HPDE6-E6E7 (cell line): ENCODE measurements at regions not wholly inside any gene's neighbourhood (a gene's known extent, or its start where the extent isn't known, plus 50 kb on each side); places are given as distances from the start of the nearest gene placed in this dataset.
"Not testable (repeated sequence)": the region's sequence is repeated elsewhere in the genome, so short reads cannot be mapped to it uniquely, and the experiment has no call there.

Experiments used
- DNase-seq: peaks from one replicate; pipeline ENCODE4 v3.0.0; 2011; ENCODE audit warnings: missing footprints; ENCODE audit errors: extremely low spot score

- no peak for DNase-seq
Measured at GRCh38 chr10:36002445-36002844, 360.3 kb upstream of the FZD8 start.

DNA sequence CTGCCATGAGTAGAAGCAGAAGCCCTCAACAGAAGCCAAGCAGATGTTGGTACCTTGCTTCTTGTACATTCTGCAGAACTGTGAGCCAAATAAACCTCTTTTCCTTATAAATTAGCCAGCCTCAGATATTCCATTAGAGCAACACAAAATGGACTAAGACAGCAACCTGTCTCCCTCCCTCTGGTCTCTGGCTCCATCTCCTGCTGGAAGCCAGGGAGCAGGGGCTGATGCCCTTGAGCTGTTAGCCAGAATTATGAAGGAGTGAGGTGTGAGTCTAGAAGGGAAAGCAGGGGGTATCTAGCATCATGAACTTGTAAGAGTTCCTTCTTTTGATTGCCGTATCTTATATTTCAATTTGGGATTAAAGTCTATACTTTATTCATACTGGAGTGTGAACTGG lies 358.7 kb upstream of the FZD8 start:
- DNase-seq: not testable (repeated sequence)

DNA sequence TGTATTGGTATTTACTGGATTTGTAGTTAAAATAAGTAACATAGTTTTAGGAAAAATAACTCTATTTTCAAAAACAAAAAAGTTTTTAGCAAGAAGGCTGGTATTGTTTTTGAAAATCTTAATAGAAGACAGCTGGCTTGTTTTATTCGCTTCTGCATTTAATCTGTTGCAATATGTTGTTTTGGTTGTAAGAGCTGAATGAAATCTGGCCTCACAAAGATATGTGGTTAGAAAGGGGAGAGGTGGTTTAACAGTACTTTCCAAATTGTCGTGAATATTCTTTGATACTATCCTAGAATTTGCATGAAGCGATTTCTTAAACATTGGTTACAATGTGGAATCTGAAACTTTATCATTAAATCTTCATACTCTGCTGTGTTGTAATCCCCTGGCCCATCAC lies 355.9 kb upstream of the FZD8 start:
- DNase-seq: no peak

DNA sequence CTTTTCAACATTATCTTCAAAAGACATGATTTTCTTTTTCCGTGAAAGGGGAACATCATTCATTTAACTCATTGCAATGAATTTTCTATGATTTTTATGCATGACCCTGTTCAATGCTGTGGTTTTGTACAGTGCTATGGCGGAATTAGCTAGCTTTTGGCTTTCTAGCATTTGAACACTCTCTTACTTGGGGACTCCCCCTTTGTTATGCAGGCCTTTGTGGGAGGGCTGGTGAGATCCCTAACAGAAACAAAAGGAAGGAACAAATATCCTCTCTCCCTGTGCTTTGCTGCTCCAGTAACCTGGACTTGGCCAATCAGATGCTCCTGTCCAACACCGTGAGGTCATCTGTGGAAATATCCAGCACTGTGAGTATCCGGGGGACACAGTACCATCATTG lies 353.4 kb upstream of the FZD8 start:
- no peak for DNase-seq

- DNase-seq: no peak
Measured at GRCh38 chr10:35993591-35994515, 351.8 kb upstream of the FZD8 start.

- DNase-seq: no peak
Measured at GRCh38 chr10:35992107-35992506, 350.0 kb upstream of the FZD8 start.

- DNase-seq: no peak
Measured at GRCh38 chr10:35986756-35987502, 344.8 kb upstream of the FZD8 start.

DNA sequence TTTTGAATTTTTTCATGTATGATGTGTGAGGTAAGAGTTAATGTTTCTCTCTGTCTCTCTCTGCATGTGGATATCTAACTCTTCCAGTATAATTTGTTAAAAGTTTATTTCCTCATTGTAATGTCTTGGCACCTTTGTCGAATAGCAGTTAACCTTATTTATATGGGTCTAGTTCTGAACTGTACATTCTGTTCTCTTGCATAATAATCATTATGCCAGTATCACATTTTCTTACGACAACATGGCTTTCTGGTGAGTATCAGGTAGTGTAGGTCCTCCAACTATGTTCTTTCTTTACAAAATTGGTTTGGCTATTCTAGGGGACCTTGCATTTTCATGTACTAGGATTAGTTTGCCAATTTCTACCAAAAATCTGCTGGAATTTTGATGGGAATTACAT lies 337.0 kb upstream of the FZD8 start:
- DNase-seq: no peak

GRCh38 chr10:35973912-35974591 lies 332.0 kb upstream of the FZD8 start:
- DNase-seq: not testable (repeated sequence)

DNA sequence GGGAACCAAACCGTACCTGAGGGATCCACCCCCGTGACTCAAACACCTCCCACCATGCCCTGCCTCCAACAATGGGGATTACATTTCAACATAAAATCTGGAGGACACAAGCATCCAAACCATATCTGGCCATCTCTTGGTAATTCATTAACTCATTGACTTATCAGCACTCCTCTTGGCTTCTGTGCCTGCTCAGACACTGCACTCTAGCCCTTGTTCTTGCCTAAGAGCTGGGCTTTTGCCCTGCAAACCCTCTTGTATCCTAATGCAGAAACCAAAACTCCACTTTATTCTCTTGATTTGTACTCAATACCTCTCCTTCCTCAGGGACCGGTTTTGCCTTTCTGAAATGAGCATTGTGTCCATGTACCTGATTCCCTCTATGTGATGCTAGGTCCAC lies 330.2 kb upstream of the FZD8 start:
- DNase-seq: no peak

GRCh38 chr10:35971397-35971796 lies 329.3 kb upstream of the FZD8 start:
- no peak for DNase-seq

DNA sequence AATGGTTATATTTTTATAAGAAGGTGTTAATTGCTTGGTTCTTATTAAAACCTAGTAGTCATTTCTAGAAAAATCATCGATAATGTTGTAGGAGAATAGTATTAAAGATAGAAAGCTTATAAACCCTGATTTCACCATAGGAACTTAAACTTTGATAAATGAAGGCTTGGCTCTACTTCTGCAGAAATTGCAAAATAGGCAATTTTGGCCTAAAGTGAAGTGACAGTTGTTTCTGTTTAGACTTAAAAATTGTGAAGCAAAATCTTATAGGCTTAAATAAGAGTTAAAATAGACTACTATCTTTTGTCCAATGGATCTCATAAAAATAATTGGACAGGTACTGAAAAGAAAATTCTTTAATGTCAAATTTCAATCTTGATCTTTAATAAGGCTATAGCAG lies 321.6 kb upstream of the FZD8 start:
- DNase-seq: no peak

- no peak for DNase-seq
Measured at GRCh38 chr10:35961501-35961900, 319.4 kb upstream of the FZD8 start.

DNA sequence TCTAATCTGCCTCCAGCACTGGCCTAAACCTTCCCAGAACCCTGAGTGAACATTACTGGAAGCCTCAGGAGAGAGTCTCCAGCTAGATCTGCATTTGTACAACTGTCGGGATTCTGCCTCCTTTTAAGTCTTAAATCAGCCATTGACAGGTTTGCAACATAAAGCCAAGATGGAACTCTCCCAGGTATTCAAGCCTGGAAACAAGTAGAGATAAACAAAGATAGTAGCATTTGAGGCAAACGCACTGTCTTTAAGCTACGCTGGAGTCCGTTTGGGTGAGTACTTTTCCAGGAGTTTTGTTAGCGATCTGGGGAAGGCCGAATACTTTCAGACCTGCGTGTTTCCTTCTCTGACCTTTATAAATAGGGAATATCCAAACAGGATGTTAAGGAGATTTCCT lies 317.2 kb upstream of the FZD8 start:
- DNase-seq: no peak

DNA sequence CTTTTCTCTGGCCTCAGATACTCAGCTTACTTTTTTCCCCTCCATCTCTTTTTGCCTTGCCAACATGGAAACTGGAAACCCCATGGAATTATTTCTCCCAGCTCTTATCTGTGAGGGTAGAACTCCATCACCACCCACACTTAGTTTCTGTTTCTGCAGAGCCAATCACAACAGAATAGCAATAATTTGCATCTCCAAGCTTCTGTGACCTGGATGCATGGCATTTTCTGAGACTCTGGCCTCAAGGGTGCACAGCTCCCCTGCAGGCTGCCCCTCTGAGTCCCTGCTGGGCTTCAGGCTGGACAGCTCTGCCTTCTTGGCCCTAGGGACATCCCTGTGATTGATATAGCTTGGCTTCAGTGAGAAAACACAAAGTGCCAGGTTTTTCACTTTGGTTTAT lies 316.5 kb upstream of the FZD8 start:
- not testable (repeated sequence) for DNase-seq

GRCh38 chr10:35950701-35951100 lies 308.6 kb upstream of the FZD8 start:
- no peak for DNase-seq

GRCh38 chr10:35950226-35950625 lies 308.1 kb upstream of the FZD8 start:
- no peak for DNase-seq

DNA sequence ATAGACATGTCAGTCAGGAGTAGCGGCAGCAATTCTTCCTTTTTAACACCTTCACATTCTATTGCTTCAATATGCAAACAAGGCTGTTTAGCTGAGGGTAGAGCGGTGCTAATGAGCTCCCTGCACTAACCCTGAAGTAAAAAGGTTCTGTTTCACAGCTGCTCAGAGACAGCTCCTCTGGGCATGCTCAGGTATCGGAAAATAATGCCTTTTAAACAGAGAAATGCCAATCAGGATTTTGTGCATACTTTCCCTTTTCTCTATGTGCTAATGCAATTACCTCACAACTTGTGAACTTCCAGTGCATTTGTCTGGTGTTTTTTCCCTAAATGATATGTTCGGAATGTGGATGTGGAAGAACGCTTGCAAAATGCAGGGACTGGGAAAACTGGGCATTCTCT lies 307.7 kb upstream of the FZD8 start:
- DNase-seq: no peak

GRCh38 chr10:35946556-35946955 lies 304.5 kb upstream of the FZD8 start:
- DNase-seq: no peak

DNA sequence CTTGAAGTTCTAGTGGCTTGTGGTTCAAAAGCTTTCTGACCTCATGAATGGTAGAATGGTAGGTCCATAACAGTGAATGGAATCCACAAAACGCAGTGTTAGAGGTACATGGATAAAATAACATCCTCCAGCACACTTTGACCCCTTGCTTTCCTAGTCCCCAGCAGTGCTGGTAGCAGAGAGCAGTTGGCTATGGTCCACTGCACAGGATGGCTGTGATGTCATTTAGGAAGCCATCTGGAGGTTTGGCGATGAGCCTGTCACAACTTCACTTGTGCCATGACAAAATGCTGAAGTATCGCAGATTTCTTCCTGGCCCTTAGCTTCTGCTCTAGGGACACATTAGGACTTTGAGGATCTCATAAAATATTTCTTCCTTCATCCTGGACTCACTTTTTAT lies 300.0 kb upstream of the FZD8 start:
- no peak for DNase-seq

- no peak for DNase-seq
Measured at GRCh38 chr10:35940141-35941041, 298.3 kb upstream of the FZD8 start.
